NCI-H2107 (cell line): ENCODE measurements at regions not wholly inside any gene's neighbourhood (a gene's known extent, or its start where the extent isn't known, plus 50 kb on each side); places are given as distances from the start of the nearest gene placed in this dataset.
"Not testable (repeated sequence)": the region's sequence is repeated elsewhere in the genome, so short reads cannot be mapped to it uniquely, and the experiment has no call there.

Source experiments
- DNase-seq: peaks from one replicate; lab custom pipeline; 2025; lab: John Stamatoyannopoulos, UW

DNA sequence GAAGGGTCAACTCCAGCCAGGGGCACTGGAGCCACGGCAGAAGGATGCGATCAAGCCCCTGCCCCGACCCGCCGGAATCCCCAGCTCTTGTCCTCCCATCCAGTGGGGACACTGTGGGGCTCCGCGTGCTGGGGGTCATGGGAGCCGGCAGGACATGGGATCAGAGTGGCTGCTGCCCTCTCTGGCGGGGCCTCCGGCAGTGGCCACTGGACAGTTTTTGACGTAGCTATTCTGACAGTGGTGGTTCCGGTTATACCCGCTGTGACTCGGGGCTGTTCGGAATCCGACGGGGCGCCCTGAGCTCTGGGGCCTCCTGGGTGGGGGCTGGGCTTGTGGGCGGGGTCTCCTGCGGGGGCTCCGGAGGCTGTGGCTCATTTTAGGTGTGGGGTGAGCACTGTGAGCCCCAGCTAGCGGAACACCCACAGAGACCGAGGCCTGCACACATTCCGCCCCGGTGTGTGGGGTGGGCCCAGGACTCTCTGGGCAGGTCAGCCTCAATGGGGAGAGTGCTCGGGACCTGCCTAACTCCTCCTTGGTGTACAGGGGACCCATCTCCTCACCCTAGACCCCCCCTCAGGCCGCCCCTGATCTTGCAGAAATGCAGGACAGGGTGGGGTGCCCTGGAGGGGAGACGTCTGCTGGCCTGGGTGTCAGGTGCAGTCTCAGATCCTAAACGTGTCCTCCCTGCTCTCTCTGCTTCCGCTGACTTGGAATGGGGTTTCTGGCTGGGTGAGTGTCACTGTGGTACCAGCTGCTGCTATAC lies 374.2 kb downstream of the TMEM121 start:
- DNase-seq = no peak

DNA sequence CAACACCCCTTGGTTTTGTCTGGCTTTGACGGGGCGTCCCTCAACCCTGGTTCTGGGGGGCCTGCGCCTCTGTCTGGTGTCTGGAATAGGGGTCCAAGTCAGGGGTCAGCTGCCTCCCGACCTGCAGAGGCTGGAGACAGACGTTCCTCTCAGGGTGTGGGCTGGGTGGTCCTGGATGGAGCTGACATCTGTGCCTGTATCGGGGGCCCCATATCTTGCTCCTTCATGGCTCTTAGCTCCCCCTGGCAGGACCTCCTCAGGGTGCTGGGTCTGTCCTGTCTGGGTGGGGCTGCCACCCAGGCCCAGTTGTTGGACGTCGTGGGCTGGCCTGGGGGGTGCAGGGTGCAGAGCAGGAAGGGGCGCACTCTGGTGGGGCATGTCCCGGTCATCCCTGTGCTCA lies 374.8 kb downstream of the TMEM121 start:
- DNase-seq = no peak

DNA sequence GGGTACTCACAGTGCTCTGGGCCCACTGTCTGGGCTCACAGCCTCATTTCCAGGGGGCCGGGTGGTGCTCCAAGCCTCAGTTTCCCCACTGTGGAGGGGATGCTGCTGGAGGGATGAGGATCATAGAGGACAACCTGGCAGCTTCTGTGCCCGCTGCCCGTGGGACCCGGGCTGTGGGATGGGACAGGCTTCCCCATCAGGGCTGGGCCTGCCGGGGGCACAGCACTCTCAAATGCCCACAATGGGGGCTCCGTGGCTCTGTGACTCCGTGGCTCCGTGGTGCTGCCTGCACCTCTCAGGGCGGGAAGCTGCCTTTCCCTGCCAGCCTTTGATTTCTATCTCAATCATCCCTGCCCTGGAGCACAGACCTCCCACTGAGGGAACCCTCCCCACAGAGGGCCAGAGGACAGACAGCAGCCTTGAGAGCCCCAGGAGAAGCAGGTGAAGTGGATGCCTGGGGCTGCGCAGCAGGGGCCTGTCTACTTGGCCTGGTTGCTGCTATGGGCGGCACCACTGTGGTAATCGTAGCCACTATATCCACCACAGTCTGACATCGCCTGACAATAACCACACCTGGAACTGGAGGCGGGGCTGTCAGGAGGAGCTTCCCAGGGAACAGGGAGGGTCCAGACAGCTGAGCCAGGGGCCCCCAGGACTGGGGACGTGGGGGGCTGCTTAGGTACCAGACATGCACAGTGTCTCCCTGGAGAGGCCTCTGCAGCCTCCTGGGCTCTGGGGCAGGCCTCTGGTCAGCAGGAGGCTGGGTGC lies 375.9 kb downstream of the TMEM121 start:
- DNase-seq = peak; percentile 82

DNA sequence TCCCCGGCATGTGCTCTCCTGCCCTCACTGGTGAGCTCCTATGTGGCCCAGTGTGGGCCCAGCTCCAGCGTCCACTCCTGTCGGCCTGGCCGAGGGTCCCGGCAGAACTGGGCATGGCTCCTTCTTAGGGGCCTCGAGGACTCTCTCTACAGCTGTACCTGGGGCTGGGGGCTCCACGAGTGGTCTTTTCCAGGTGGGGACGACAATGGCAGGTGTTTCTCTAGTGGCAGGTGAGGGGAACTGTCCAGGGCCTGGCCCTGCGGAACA lies 376.4 kb downstream of the TMEM121 start:
- DNase-seq = not testable (repeated sequence)

- DNase-seq = no peak
These were observed 377.6 kb downstream of the TMEM121 start for GRCh38 chr14:105903971-105904370.

DNA sequence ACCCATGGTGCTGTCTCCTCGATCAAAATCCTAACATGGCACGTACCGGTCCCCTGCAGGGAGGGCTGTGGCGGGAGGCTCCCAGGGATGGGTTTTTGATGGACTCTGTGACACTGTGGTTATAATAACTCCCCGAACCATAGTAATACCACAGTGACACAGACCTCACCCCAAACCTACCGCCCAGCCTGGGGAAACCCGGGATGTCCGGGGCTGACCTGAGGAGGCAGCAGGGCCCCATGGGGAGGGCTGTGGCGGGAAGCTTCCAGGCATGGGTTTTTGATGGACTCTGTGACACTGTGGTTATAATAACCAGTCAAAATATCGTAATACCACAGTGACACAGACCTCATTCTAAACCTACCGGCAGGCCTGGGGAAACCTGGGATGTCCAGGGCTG lies 378.0 kb downstream of the TMEM121 start:
- DNase-seq = no peak

GRCh38 chr14:105905456-105905855 lies 379.1 kb downstream of the TMEM121 start:
- DNase-seq = no peak

DNA sequence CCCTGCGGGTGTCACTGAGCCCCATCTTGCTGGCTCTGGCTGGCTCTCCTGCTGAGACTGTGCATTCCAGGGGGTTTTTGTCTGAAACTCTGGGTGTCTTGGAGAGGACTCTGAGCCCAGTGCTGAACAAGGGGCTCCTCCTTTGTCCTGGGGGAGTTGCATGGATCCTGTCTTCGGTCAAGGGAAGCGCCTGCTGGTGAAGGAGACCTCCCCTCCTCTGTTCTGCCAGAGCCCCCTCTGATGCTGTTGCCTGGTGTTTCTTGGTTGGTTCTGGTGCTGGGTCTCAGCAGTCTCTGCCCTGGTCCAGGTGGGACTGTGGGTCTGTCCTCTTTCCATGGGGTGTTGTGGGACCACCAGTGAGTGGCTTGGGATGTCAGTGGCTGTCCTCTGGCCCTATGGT lies 380.9 kb downstream of the TMEM121 start:
- no peak for DNase-seq

- no peak for DNase-seq
These were observed 381.6 kb downstream of the TMEM121 start for GRCh38 chr14:105908006-105908405.

DNA sequence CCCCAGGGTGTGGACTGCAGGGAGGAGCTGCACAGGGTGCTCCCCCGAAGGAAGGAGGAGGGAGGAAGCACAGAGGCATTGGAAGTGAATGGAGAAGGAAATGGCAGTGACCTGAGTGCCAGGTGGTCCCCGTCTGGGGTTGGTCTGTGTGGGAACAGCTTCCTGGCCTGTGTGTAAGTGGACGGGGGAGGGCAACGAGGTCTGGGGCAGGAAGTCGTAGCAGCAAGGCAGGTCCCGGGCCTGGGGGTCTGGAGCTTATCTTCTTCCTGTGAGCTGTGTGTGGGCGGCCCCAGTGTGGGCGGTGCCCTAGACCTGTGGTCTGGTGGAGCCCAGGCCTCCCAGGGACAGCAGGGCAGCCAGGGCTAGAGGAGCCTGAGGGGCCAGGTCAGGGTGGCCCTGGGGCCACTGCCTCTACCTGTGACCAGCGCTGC lies 382.1 kb downstream of the TMEM121 start:
- no peak for DNase-seq

GRCh38 chr14:105909046-105909827 lies 382.9 kb downstream of the TMEM121 start:
- DNase-seq = no peak

DNA sequence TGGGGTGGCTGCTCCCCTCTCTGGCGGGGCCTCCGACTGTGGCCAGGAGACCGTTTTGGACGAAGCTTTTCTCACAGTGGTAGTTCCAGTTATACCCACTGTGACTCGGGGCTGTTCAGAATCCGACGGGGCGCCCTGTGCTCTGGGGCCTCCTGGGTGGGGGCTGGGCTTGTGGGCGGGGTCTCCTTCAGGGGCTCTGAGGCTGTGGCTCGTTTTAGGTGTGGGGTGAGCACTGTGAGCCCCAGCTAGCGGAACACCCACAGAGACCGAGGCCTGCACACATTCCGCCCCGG lies 383.4 kb downstream of the TMEM121 start:
- not testable (repeated sequence) for DNase-seq

DNA sequence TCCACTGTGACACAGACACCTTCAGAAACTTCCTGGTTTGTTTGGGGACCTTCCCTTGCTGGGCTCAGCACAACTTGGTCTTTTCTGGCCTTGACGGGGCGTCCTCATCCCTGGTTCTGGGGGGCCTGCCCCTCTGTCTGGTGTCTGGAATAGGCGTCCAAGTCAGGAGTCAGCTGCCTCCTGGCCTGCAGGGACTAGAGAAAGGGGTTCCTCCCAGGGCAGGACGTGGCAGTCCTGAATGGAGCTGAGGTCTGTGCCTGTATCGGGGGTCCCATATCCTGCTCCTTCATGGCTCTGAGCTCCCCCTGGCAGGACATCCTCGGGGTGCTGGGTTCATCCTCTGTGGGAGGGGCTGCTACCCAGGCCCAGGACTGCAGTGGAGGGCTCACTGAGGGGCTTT lies 384.0 kb downstream of the TMEM121 start:
- no peak for DNase-seq

- no peak for DNase-seq
These were observed 384.8 kb downstream of the TMEM121 start for GRCh38 chr14:105911006-105911847.

GRCh38 chr14:105911848-105912292 lies 385.5 kb downstream of the TMEM121 start:
- DNase-seq = not testable (repeated sequence)

DNA sequence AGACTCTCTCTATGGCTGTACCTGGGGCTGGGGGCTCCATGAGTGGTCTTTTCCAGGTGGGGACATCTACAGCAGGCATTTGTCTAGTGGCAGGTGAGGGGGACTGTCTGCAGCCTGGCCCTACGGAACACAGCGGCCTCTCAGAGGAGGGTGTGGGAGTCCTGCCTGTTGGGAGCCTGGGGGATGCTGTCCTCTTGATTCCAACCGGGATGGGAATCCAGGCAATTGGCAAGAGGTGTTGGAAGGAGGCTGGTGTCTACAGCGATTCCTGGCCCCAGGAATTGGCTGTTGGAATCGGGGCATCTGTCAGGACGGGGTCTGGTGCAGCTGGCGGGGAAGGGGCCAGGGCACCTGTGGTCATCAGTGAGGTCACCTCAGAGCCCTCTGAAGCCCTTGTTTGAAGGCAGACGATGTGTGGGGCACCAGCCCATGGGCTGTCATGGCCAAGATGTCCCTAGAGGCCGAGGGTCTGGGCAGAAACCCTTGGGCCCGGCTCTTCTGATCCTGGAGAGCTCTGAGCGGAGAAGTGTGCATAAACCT lies 386.3 kb downstream of the TMEM121 start:
- DNase-seq = no peak

GRCh38 chr14:105913221-105913620 lies 386.8 kb downstream of the TMEM121 start:
- no peak for DNase-seq

- no peak for DNase-seq
These were observed 387.5 kb downstream of the TMEM121 start for GRCh38 chr14:105913861-105914260.

DNA sequence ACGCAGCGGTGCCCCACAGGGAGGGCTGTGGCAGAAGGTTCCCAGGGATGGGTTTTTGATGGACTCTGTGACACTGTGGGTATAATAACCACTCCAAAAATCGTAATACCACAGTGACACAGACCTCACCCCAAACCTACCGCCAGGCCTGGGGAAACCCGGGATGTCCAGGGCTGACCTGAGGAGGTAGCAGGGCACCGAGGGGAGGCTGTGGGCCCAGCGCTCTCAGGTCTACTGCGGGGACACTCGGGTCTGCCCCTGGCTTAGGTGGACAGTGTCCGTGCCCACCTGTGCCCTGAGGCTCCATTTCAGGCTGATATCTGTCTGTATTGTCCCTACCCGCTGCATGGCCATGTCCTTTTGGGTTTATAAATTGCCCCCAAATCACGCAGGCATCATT lies 387.9 kb downstream of the TMEM121 start:
- not testable (repeated sequence) for DNase-seq

DNA sequence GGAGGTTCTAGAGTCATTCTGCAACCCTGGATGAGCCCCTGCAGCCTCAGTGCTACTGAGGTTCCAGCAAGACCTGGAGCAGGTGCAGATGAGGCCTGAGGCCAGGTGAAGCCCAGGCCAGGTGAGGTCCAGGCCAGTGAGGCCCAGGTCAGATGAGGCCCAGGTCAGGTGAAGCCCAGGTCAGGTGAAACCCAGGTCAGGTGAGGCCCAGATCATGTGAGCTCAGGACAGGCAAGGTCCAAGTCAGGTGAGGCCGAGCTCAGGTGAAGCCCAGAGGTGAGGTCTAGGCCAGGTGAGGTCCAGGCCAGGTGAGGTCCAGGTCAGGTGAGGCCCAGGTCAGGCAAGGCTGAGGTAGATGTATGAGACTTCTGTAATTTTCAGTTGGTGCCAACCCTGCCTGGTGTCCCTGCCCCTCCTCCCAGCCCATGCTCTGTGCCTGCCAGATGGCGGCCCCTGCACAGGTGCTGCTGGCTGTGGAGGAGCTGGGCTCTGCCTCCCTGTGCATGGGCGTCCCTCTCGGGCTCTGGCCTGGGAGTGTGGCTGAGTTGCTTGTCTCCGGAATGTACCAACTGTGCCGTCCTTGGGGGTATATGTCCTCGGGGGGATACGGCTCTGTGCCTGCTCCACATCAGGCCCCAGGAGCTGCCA lies 388.5 kb downstream of the TMEM121 start:
- no peak for DNase-seq

DNA sequence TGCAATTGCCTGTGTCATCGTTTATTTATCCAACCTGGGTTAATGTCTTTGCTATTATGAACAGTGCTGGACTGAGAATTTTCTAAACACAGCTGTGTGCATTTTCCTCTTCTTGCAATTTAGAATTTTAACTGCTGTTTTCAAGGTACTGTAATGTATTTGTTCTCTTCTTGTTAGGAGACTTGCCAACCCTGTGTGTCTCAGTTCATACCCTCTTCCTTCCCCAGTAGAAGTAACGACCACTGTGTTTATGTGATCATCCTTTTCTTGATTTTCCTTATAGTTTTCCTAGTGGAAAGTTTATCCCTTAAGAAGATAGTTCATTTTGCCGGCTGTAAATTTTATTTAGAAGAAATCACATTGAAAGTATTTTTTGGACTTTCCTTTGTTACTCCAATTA lies 389.2 kb downstream of the TMEM121 start:
- DNase-seq = not testable (repeated sequence)
